ENCODE measurements at regions not wholly inside any gene's neighbourhood (a gene's known extent, or its start where the extent isn't known, plus 50 kb on each side); places are given as distances from the start of the nearest gene placed in this dataset.

- TF ChIP-seq, protein P1, sequence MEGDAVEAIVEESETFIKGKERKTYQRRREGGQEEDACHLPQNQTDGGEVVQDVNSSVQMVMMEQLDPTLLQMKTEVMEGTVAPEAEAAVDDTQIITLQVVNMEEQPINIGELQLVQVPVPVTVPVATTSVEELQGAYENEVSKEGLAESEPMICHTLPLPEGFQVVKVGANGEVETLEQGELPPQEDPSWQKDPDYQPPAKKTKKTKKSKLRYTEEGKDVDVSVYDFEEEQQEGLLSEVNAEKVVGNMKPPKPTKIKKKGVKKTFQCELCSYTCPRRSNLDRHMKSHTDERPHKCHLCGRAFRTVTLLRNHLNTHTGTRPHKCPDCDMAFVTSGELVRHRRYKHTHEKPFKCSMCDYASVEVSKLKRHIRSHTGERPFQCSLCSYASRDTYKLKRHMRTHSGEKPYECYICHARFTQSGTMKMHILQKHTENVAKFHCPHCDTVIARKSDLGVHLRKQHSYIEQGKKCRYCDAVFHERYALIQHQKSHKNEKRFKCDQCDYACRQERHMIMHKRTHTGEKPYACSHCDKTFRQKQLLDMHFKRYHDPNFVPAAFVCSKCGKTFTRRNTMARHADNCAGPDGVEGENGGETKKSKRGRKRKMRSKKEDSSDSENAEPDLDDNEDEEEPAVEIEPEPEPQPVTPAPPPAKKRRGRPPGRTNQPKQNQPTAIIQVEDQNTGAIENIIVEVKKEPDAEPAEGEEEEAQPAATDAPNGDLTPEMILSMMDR (IDR thresholded peaks at IDR 0.05): no peak
- TF ChIP-seq EZH2phosphoT487 (IDR thresholded peaks at IDR 0.05) (no peak), EZH2 (IDR thresholded peaks at IDR 0.05) (no peak)
These were observed 433.7 kb upstream of the ACO1 start for GRCh38 chr9:31950756-31951155.

Measured in neural progenitor cell (in vitro differentiated cells).